GM18870 (cell line): ENCODE measurements at regions not wholly inside any gene's neighbourhood (a gene's known extent, or its start where the extent isn't known, plus 50 kb on each side); places are given as distances from the start of the nearest gene placed in this dataset.
"Not testable (repeated sequence)": the region's sequence is repeated elsewhere in the genome, so short reads cannot be mapped to it uniquely, and the experiment has no call there.

Experiments
- ATAC-seq: cut with Tn5 transposase; IDR thresholded peaks from one replicate; pipeline ENCODE4 v1.9.1; 2021; ENCODE audit warnings: moderate library complexity; ENCODE audit not compliant: unreplicated experiment

GRCh38 chr11:100409267-100409666 lies 277.8 kb upstream of the ARHGAP42 start:
- not testable (repeated sequence) for ATAC-seq

- no peak for ATAC-seq
These were observed 267.6 kb upstream of the ARHGAP42 start for GRCh38 chr11:100419518-100419917.

- ATAC-seq, result no peak
These were observed 252.1 kb upstream of the ARHGAP42 start for GRCh38 chr11:100434821-100435641.

GRCh38 chr11:100438376-100438775 lies 248.7 kb upstream of the ARHGAP42 start:
- ATAC-seq, result no peak

GRCh38 chr11:100441086-100441485 lies 246.0 kb upstream of the ARHGAP42 start:
- no peak for ATAC-seq

- no peak for ATAC-seq
These were observed 245.1 kb upstream of the ARHGAP42 start for GRCh38 chr11:100442017-100442416.

GRCh38 chr11:100445231-100445735 lies 241.8 kb upstream of the ARHGAP42 start:
- ATAC-seq, result no peak

- not testable (repeated sequence) for ATAC-seq
These were observed 235.2 kb upstream of the ARHGAP42 start for GRCh38 chr11:100451801-100452460.

- ATAC-seq, result no peak
These were observed 227.3 kb upstream of the ARHGAP42 start for GRCh38 chr11:100459811-100460210.

- ATAC-seq, result no peak
These were observed 226.7 kb upstream of the ARHGAP42 start for GRCh38 chr11:100460426-100460825.

- ATAC-seq, result peak; percentile 48
These were observed 219.1 kb upstream of the ARHGAP42 start for GRCh38 chr11:100467821-100468508.

GRCh38 chr11:100469835-100470234 lies 217.3 kb upstream of the ARHGAP42 start:
- ATAC-seq, result no peak

GRCh38 chr11:100472727-100473389 lies 214.2 kb upstream of the ARHGAP42 start:
- no peak for ATAC-seq

GRCh38 chr11:100473390-100473740 lies 213.7 kb upstream of the ARHGAP42 start:
- no peak for ATAC-seq

- no peak for ATAC-seq
These were observed 202.1 kb upstream of the ARHGAP42 start for GRCh38 chr11:100484948-100485347.

GRCh38 chr11:100498780-100499179 lies 188.3 kb upstream of the ARHGAP42 start:
- no peak for ATAC-seq

- no peak for ATAC-seq
These were observed 185.6 kb upstream of the ARHGAP42 start for GRCh38 chr11:100501450-100501849.

- no peak for ATAC-seq
These were observed 174.6 kb upstream of the ARHGAP42 start for GRCh38 chr11:100512475-100512874.

GRCh38 chr11:100515087-100515486 lies 172.0 kb upstream of the ARHGAP42 start:
- no peak for ATAC-seq

GRCh38 chr11:100525197-100525596 lies 161.9 kb upstream of the ARHGAP42 start:
- no peak for ATAC-seq

- no peak for ATAC-seq
These were observed 161.5 kb upstream of the ARHGAP42 start for GRCh38 chr11:100525635-100526034.
